HAP-1 (cell line): ENCODE measurements at regions not wholly inside any gene's neighbourhood (a gene's known extent, or its start where the extent isn't known, plus 50 kb on each side); places are given as distances from the start of the nearest gene placed in this dataset.
"Not testable (repeated sequence)": the region's sequence is repeated elsewhere in the genome, so short reads cannot be mapped to it uniquely, and the experiment has no call there.

Experiments
- DNase-seq, 2 experiments: peaks; one replicate each; pipeline ENCODE4 v3.0.0-alpha.2; 2016 to 2020; ENCODE audit warnings: low spot score in 2 of 2
- H3K27me3 ChIP-seq: fragments of 250-450 bp; sonication (Bioruptor Pico); 2 replicates; pipeline ENCODE4 v1.5.1; 2020; ENCODE audit warnings: low read depth, mild to moderate bottlenecking, moderate library complexity
- H3K36me3 ChIP-seq: fragments of 250-450 bp; sonication (Bioruptor Pico); replicated peaks from 2 replicates; pipeline ENCODE4 v1.5.1; 2020; ENCODE audit warnings: mild to moderate bottlenecking
- H3K4me1 ChIP-seq: fragments of 250-450 bp; sonication (Bioruptor Pico); 2 replicates; pipeline ENCODE4 v1.5.1; 2020; ENCODE audit warnings: mild to moderate bottlenecking
- H3K4me3 ChIP-seq: fragments of 250-450 bp; sonication (Bioruptor Pico); 2 replicates; pipeline ENCODE4 v1.5.1; 2020; ENCODE audit warnings: mild to moderate bottlenecking, moderate library complexity
- H3K9me3 ChIP-seq: fragments of 250-450 bp; sonication (Bioruptor Pico); 2 replicates; pipeline ENCODE4 v1.5.1; 2020; ENCODE audit warnings: mild to moderate bottlenecking, moderate library complexity
- in situ Hi-C: fragments of 300-500 bp; cut with MboI; formaldehyde crosslinking; loops from 3 replicates; pipeline ENCODE4 v1.14.3; 2020; ENCODE audit warnings: low sequenced_read_pairs, inconsistent platforms, mixed read lengths

DNA sequence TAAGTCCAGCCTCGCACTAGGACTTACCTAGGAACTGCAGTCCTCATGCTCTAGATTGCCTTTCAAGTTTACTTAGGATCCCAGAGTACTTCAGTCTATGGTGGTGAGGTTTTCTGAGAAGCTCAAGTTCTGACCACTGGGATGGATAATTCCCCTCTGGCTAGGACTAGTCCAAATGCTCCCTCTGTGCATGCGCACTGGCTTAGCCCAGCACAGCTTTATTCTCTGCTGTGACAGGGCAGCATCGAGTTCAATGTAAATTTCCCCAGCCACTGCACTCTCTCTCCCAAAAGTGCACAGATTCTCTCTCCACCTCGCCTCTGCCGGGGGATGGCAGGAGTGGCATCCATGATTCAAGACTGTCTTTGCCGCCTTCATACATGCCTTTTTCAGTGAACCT, 241.6 kb downstream of the ZNF326 start:
- in situ Hi-C loops = no loop called here
- H3K4me1 ChIP-seq = no peaks in the 10 kb centered on the region
- H3K9me3 ChIP-seq = no peaks in the 10 kb centered on the region
- no peak for DNase-seq
- H3K4me3 ChIP-seq = no peak overlapping the region
- no peaks in the 10 kb centered on the region for H3K27me3 ChIP-seq
- no peaks in the 10 kb centered on the region for H3K36me3 ChIP-seq

DNA sequence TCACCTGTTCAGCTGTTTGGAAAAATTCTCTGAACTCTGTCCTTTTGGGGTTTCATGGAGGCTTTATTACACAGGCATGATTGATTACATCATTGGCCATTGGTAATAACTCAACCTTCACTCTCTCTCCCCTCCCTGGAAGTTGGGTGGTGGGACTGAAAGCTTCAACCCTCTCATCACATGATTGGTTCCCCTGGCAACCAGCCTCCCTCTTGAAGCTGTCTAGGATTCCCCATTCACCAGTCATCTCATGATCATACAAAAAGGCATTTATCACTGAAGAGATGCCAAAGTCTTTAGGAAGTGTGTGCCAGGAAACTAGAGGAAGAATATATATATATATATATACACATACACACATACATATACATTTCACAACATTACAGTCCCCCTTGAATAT, 228.5 kb downstream of the ZNF326 start:
- no peaks in the 10 kb centered on the region for H3K4me1 ChIP-seq
- H3K36me3 ChIP-seq = no peaks in the 10 kb centered on the region
- no peaks in the 10 kb centered on the region for H3K27me3 ChIP-seq
- in situ Hi-C loops = no loop called here
- no peak overlapping the region for H3K4me3 ChIP-seq
- H3K9me3 ChIP-seq = no peaks in the 10 kb centered on the region
- DNase-seq = no peak

DNA sequence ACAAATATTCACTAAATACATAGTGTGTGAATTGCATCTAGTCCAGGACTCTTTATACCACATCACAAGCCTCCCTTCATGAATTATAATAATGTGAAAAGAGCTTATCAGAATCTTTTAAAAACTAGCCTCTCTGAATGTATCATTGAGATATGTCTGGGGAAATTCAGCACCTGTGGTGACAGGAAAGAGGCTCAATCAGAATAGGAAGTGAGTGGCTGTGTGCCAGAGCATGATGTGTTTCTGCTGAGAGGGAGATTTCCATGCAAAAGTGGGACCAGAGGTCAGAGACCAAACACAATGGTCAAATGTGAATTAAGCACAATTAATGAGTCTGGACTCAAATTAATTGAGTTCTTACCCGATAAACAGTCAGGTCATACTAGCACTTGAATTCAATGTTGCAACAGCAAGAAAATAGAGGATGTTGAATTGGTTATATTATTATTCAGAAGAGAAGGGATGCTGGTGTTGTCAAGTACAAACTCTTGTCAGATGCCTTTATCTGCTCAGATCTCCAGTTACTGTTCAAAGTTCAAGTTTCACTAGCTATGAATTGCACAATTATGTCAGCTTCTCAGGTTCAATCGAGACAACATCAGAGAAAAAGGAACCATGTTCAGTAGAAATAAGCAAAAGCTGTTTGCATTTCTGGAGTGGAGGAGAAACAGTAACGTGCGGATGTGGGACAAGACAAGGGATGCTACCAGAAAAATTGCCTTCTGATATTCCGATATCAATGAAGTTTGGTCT, 226.2 kb downstream of the ZNF326 start:
- in situ Hi-C loops = no loop called here
- Histone ChIP-seq H3K9me3 (no peaks in the 10 kb centered on the region), H3K4me3 (no peak overlapping the region), H3K27me3 (no peaks in the 10 kb centered on the region), H3K36me3 (no peaks in the 10 kb centered on the region), H3K4me1 (no peaks in the 10 kb centered on the region)
- DNase-seq = no peak

DNA sequence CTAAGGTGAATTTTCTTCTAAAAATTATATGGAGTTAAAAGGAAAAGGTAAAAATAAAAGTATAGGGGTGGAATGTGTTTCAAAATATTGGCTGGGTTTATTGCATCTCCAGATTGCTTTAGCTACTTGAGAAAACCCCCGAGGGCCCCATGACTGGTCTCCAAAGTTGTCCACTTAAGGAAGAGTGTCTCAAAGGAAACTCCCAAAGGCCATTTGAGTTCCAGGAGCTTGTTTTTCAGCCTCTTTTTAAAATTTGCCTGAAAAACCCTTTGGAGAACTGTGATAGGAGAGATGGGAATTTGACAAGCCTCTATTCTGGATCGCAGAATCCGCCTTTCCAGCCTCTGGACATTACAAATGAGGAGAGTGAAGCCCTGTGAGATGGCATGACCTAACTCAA, 225.6 kb downstream of the ZNF326 start:
- no peaks in the 10 kb centered on the region for H3K4me1 ChIP-seq
- in situ Hi-C loops = no loop called here

DNA sequence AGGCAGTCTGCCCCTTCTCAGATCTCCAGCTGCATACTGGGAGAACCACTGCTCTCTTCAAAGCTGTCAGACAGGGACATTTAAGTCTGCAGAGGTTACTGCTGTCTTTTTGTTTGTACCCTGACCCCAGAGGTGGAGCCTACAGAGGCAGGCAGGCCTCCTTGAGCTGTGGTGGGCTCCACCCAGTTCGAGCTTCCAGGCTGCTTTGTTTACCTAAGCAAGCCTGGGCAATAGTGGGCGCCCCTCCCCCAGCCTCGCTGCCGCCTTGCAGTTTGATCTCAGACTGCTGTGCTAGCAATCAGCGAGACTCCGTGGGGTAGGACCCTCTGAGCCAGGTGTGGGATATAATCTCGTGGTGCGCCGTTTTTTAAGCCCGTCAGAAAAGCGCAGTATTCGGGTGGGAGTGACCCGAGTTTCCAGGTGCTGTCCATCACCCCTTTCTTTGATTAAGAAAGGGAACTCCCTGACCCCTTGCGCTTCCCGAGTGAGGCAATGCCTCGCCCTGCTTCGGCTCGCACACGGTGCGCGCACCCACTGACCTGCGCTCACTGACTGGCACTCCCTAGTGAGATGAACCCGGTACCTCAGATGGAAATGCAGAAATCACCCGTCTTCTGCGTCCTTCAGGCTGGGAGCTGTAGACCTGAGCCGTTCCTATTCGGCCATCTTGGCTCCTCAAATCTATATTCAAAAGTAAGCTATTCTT, 224.4 kb downstream of the ZNF326 start:
- H3K4me1 ChIP-seq, DNase-seq, H3K4me3 ChIP-seq, H3K27me3 ChIP-seq, H3K9me3 ChIP-seq, H3K36me3 ChIP-seq, in situ Hi-C loops: not testable (repeated sequence)

More for the DNA sequence above, 225.6 kb downstream of the ZNF326 start:
- no peaks in the 10 kb centered on the region for H3K9me3 ChIP-seq
- H3K4me3 ChIP-seq = no peak overlapping the region
- H3K27me3 ChIP-seq = no peaks in the 10 kb centered on the region
- DNase-seq = no peak
- H3K36me3 ChIP-seq = no peaks in the 10 kb centered on the region

DNA sequence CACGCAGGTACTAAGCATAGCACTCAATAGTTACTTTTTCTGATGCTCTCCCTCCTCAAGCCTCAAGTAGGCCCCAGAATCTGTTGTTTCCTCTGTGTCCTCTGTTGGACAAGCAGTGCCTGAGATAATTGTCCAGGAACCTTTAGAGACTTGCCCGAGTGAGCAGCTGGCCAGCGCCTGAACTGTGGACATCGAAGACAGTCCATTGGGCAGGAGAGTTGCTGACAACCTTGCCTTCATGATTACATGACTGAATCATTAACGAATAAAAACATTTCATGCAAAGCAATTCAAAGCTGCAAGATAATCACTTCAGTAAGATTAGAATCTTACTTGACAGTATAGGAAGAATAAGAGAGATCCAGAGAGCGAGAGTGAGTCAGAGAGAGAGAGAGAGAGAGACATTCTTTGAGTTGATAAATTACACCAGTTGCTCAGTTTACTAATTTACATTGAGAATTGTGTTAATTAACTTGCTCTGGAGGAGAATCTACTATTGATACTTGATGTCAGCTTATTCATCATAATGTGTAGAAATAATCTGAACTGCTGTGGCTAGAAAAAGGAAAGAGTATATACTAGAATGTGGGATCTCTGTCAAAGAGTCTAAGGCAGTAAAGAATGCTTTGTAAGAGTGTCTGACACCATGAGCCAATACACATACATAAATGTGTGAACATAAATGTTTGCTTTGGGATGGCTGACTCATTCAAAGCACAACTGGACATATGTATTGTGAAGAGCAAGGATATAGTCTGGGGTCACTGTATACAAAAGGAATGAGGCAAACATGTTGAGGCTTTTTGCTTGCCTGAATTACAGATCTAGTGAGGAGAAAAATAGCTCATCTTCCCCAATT, 216.0 kb downstream of the ZNF326 start:
- Histone ChIP-seq H3K27me3 (peaks cover 8% of the 10 kb centered on the region; the same call in 1 of the 2 replicates), H3K36me3 (no peaks in the 10 kb centered on the region), H3K4me1 (no peaks in the 10 kb centered on the region), H3K4me3 (no peak overlapping the region), H3K9me3 (no peaks in the 10 kb centered on the region)
- in situ Hi-C loops = no loop called here
- DNase-seq = no peak

DNA sequence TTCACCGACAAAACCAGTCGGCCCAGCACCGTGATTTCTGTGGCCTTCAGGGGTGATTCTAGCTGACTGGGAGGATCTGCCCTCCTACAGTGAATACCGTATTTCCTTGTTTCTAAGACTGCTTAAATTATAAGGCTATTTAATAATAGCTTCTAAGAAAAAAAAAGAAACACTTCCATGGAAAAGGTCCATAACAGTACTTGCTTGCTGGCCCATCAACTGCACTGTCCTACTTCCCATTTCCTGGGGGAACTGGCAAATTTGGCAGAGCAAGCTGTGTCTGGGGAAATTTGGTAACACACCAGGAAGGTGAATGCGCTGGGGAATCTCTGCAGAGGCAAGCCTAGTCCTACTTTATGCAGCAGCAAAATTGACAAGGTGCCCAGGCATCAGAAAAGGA, 214.0 kb downstream of the ZNF326 start:
- Histone ChIP-seq H3K36me3 (no peaks in the 10 kb centered on the region), H3K4me3 (no peak overlapping the region), H3K9me3 (no peaks in the 10 kb centered on the region), H3K4me1 (no peaks in the 10 kb centered on the region), H3K27me3 (peaks cover 8% of the 10 kb centered on the region; the same call in 1 of the 2 replicates)
- no peak for DNase-seq
- in situ Hi-C loops = no loop called here

DNA sequence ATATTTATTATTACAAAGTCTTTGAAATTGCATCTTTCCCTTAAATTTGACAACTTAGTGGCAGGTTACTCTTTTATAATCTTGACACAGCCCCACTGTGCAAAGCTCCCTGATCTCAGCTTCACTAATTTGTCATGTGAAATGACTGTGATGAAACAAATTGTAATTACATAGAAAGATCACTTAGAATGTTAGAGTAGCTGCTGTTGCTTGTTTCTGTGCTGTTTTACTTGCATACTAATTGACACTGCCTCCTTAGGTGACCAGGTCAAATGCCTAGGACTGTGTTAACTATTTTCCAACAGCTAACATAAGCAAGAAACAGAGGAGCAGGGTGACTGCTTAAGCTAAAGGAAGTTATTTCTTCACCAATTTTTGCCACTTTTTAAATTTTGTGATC, 211.3 kb downstream of the ZNF326 start:
- H3K27me3 ChIP-seq = peaks cover 7% of the 10 kb centered on the region; the same call in 1 of the 2 replicates
- no peaks in the 10 kb centered on the region for H3K4me1 ChIP-seq
- no peaks in the 10 kb centered on the region for H3K9me3 ChIP-seq
- H3K36me3 ChIP-seq = no peaks in the 10 kb centered on the region
- DNase-seq = no peak
- H3K4me3 ChIP-seq = no peak overlapping the region
- in situ Hi-C loops = no loop called here

DNA sequence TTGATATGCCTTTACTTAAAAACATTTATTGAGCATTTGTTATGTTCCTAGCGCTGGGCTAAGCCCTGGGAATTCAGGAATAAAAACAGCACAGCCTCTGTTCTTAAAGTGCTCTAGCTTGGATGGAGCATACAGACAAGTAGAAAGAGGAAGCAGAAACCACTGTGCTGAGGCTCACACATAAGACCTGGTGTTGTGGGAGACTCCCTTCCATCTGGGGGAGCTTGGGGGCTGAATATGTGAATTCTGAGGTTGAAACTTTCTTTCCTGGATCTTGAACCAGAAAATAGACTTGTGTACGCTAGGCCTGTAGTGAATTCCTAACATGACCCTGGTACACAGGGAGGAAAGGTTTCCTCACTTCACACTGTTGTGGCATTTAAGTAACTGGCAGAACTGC, 209.9 kb downstream of the ZNF326 start:
- in situ Hi-C loops = no loop called here
- no peaks in the 10 kb centered on the region for H3K4me1 ChIP-seq
- no peak for DNase-seq
- H3K27me3 ChIP-seq = peaks cover 5% of the 10 kb centered on the region; the same call in 1 of the 2 replicates
- no peaks in the 10 kb centered on the region for H3K9me3 ChIP-seq
- no peaks in the 10 kb centered on the region for H3K36me3 ChIP-seq
- no peak overlapping the region for H3K4me3 ChIP-seq

DNA sequence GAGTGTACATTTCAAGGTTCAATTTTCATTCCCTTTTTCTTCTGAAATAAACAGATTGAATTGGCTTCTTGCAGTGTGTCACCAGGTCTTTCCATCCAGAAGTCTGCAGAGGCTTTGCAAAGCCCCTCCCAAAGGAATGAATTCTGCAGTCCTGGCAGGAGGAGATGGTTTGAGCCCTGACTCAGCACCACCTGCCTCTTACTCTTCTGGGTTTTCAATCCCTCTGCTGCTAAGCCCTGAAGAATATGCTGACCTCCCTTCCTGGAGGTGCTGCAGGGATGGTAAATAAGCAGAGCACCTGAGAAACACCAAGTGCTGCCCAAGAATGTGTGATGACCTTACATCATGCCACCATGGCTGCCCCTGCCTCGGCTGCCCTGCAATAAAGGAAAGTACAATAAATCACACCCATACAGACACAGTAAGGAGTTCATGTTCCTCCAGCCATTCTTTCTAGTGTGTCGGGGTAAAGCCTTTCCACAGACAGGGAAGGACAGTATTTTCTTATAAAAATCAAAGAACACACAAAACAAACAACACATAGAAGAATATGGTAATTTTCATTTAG, 209.2 kb downstream of the ZNF326 start:
- DNase-seq = no peak
- Histone ChIP-seq H3K27me3 (peaks cover 5% of the 10 kb centered on the region; the same call in 1 of the 2 replicates), H3K36me3 (no peaks in the 10 kb centered on the region), H3K4me1 (no peaks in the 10 kb centered on the region), H3K4me3 (no peak overlapping the region), H3K9me3 (no peaks in the 10 kb centered on the region)
- in situ Hi-C loops = no loop called here

DNA sequence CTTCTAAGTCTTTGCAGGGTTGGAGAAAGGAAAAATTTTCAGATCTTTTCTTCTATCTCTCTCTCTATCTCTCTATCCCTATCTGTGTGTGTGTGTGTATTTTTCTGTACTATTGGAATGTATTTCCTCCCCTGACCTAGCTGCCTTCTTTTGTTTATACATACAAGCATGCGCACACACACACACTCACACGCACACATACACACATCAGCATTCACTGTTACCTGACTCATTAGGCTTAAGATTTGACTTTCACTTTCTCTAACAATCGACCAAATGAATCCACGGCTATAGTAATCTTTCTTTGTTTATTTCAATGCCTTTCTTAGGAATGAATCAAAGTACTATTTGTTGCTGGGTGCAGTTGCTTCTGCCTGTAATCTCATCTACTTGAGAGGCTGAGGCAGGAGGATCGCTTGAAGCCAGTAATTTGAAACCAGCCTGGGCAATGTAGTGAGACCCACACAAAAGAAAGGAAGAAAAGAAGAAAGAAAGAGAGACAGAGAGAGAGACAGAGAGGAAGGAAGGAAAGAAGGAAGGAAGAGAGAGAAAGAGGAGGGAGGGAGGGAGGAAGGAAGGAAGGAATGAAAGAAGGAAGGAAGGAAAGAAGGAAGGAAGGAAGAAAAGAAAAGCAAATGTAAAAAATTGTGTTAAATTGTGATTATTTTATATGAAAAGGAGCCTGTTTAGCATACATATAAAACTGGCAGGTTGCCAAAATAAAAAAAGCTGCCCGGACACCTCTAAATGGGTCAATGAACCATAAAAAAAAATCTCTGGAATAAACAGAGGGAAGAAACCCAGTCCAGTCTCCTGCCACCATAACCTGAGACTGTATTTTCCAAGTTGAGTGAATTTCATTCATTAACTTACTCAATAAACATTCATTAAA, 206.8 kb downstream of the ZNF326 start:
- no peaks in the 10 kb centered on the region for H3K9me3 ChIP-seq
- in situ Hi-C loops = no loop called here
- 0 out of 2 replicates have a peak, but pooled peaks cover 5% of the 10 kb centered on the region for H3K27me3 ChIP-seq
- DNase-seq = no peak
- H3K4me3 ChIP-seq = no peak overlapping the region
- no peaks in the 10 kb centered on the region for H3K36me3 ChIP-seq
- no peaks in the 10 kb centered on the region for H3K4me1 ChIP-seq

DNA sequence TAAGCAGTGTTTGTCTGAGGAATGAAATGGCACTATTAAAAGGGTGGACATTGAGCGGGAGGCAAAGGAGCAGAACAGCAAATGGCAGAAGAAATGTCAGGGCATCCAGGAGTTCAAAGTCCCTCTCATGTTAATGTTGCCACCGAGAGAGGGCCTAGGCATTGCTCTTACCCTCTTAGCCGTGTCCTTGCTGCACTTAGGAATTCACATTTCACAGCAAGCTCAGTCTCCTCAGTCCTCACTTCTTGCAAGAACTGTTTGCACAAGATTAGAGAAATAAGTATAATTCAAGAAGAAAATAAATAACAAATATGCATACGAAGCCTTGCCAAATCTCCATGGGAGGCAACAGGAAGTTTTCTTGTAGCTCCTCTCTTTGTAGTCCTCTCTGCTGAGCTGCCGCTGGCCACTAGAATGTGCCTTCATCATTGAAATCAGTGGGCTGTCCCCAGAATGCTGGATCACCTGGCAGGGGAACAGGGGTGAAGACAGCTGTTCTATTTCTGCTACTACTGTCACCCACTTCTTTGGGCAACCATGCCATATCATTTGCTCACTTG, 205.8 kb downstream of the ZNF326 start:
- no peak overlapping the region for H3K4me3 ChIP-seq
- no peak for DNase-seq
- H3K36me3 ChIP-seq = no peaks in the 10 kb centered on the region
- in situ Hi-C loops = no loop called here
- H3K9me3 ChIP-seq = no peaks in the 10 kb centered on the region
- H3K27me3 ChIP-seq = no peaks in the 10 kb centered on the region
- no peaks in the 10 kb centered on the region for H3K4me1 ChIP-seq
